Keratinocyte (primary cell): ENCODE measurements at regions not wholly inside any gene's neighbourhood (a gene's known extent, or its start where the extent isn't known, plus 50 kb on each side); places are given as distances from the start of the nearest gene placed in this dataset.

Source experiments
- CTCF ChIP-seq, 3 experiments: IDR thresholded peaks in 1 of 3; conservative IDR thresholded peaks in 1 of 3; optimal IDR thresholded peaks in 1 of 3; 2 replicates in 2 of 3; 3 replicates in 1 of 3; pipeline versions ENCODE3 to v1.5.1; 2011; ENCODE audit warnings: low read length in 3 of 3, mild to moderate bottlenecking in 3 of 3, moderate library complexity in 2 of 3, control low read depth in 1 of 3, inconsistent platforms in 1 of 3; ENCODE audit not compliant: insufficient read depth in 2 of 3; ENCODE audit errors: extremely low read depth in 1 of 3
- EZH2 ChIP-seq: IDR thresholded peaks from one replicate; pipeline ENCODE4 v1.6.1; 2012; ENCODE audit warnings: inconsistent platforms, mild to moderate bottlenecking, low read length, moderate library complexity

- no peak for TF ChIP-seq CTCF (optimal IDR thresholded peaks at IDR 0.05 in 1 of 3, IDR thresholded peaks at IDR 0.05 in 1 of 3, conservative IDR thresholded peaks at IDR 0.05 in 1 of 3; ENCODE audit: extremely low read depth in 1 of 3, insufficient read depth in 2 of 3, low read length in 3 of 3)
- TF ChIP-seq EZH2, result no peak
Measured at GRCh38 chr11:57097149-57097548, 84.6 kb upstream of the LRRC55 start.
